Panc1 (cell line): ENCODE measurements at regions not wholly inside any gene's neighbourhood (a gene's known extent, or its start where the extent isn't known, plus 50 kb on each side); places are given as distances from the start of the nearest gene placed in this dataset.

Experiments used
- ATAC-seq: fragments of 200-7000 bp; cut with Tn5 transposase; 2 replicates; pipeline ENCODE4 v1.9.1; 2020; ENCODE audit warnings: mild to moderate bottlenecking, moderate library complexity
- BruUV-seq: library from RNA; stranded (reverse); fragments of 400-500 nt; replicated peaks from 2 replicates; lab custom pipeline; 2021; lab: Mats Ljungman, UMichigan
- CTCF ChIA-PET: fragments of 300-600 bp; sonication (Branson Sonifier 250); formaldehyde crosslinking; loops from one replicate; lab custom pipeline; 2022; ENCODE audit warnings: antibody characterized with exemption; lab: Charles Lee
- POLR2A ChIA-PET: fragments of 300-600 bp; sonication (Branson Sonifier 250); formaldehyde crosslinking; loops from one replicate; lab custom pipeline; 2022; ENCODE audit warnings: antibody characterized with exemption; lab: Charles Lee
- DNase-seq: peaks from one replicate; pipeline ENCODE4 v3.0.0-alpha.2; 2010; ENCODE audit warnings: low read depth, low spot score
- H3K27ac ChIP-seq: 2 replicates; pipeline ENCODE4 v1.5.1; 2011; ENCODE audit warnings: mild to moderate bottlenecking, low read length, inconsistent platforms
- H3K27me3 ChIP-seq: fragments of 200-500 bp; sonication (Bioruptor generic); 2 replicates; pipeline ENCODE4 v1.6.0; 2014; ENCODE audit warnings: low read length, inconsistent platforms; ENCODE audit not compliant: control insufficient read depth, insufficient read depth
- H3K36me3 ChIP-seq: fragments of 200-500 bp; sonication (Bioruptor generic); 2 replicates; pipeline ENCODE4 v1.5.1; 2014; ENCODE audit warnings: inconsistent platforms, mild to moderate bottlenecking, low read length, moderate library complexity; ENCODE audit not compliant: control insufficient read depth, insufficient read depth
- H3K4me1 ChIP-seq: 2 replicates; pipeline ENCODE4 v1.5.1; 2011; ENCODE audit warnings: inconsistent platforms, mild to moderate bottlenecking, low read length, moderate library complexity; ENCODE audit not compliant: control insufficient read depth, insufficient read depth
- H3K4me3 ChIP-seq, 2 experiments: 2 replicates each; pipeline ENCODE4 v1.5.1; 2011 to 2012; ENCODE audit warnings: low read depth in 2 of 2, low read length in 2 of 2, mild to moderate bottlenecking in 2 of 2, inconsistent platforms in 1 of 2, moderate library complexity in 1 of 2
- H3K9me3 ChIP-seq: fragments of 200-500 bp; sonication (Bioruptor generic); 2 replicates; pipeline ENCODE4 v1.5.1; 2014; ENCODE audit warnings: low read depth, mild to moderate bottlenecking, inconsistent platforms, low read length, moderate library complexity; ENCODE audit not compliant: control insufficient read depth, insufficient read depth
- POLR2AphosphoS5 ChIP-seq: IDR thresholded peaks from 2 replicates; pipeline ENCODE4 v1.6.1; 2012; ENCODE audit warnings: mild to moderate bottlenecking, low read depth, low read length, moderate library complexity
- SIN3A ChIP-seq: IDR thresholded peaks from 2 replicates; pipeline ENCODE4 v1.6.1; 2012; ENCODE audit warnings: low read depth, mild to moderate bottlenecking, low read length, moderate library complexity, borderline replicate concordance; ENCODE audit not compliant: insufficient read depth
- TCF7L2 ChIP-seq: IDR thresholded peaks from 2 replicates; pipeline ENCODE4 v1.6.1; 2011; ENCODE audit warnings: mild to moderate bottlenecking, low read depth, low read length, inconsistent platforms
- in situ Hi-C: cut with HindIII; loops from 2 replicates; pipeline ENCODE4 v1.10.0; 2016; ENCODE audit warnings: low sequenced_read_pairs, low pct_unique_long_range_greater_than_20kb
- intact Hi-C: fragments of 100-400 bp; cut with micrococcal nuclease; formaldehyde crosslinking; loops from one replicate; pipeline ENCODE4 v1.10.0; 2022; ENCODE audit not compliant: unreplicated experiment
- TF ChIP-seq, protein P1 (sequence below): fragments of 450-650 bp; IDR thresholded peaks from 2 replicates; pipeline ENCODE4 v1.5.1; 2017; ENCODE audit warnings: mild to moderate bottlenecking
- TF ChIP-seq, protein P2 (sequence below), 2 experiments: IDR thresholded peaks; 2 replicates each; pipeline ENCODE4 v1.6.1; 2011 to 2012; ENCODE audit warnings: low read depth in 2 of 2, control low read depth in 1 of 2, low read length in 1 of 2, mild to moderate bottlenecking in 1 of 2, moderate library complexity in 1 of 2; ENCODE audit not compliant: insufficient read depth in 1 of 2

DNA sequence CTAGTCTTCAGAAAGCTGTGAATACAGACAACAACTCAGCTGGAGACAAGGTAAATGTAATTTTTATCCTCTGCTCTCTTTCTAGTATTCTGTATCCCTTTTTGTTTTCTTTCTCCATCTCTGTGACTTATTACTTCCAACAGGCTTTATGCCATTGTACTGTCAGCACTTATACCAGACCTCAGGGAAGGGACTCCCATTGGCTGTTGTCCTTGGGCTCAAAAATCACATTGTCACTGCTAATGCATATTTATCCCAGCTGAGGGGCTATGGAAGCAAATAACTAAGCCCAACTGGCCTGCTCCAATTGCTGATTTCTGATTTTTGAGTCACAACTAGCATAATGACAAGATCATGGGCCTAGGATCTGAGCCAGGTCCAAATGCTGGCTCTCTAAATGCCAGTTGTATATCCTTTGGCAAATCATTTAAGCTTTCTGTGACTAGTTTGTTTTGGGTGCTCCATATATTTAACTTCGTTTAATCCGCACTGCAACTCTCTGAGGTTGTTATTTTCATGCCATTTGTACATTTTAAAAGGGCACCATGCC is 395.1 kb upstream of the GNPDA2 start:
- no peaks in the 10 kb centered on the region for H3K9me3 ChIP-seq
- CTCF ChIA-PET = no interaction called here
- in situ Hi-C loops (no loop called here), intact Hi-C loops (no loop called here)
- DNase-seq = no peak
- no peak overlapping the region for H3K27ac ChIP-seq
- TF ChIP-seq TCF7L2 = no peak
- no peak for TF ChIP-seq POLR2AphosphoS5
- TF ChIP-seq, protein P1, sequence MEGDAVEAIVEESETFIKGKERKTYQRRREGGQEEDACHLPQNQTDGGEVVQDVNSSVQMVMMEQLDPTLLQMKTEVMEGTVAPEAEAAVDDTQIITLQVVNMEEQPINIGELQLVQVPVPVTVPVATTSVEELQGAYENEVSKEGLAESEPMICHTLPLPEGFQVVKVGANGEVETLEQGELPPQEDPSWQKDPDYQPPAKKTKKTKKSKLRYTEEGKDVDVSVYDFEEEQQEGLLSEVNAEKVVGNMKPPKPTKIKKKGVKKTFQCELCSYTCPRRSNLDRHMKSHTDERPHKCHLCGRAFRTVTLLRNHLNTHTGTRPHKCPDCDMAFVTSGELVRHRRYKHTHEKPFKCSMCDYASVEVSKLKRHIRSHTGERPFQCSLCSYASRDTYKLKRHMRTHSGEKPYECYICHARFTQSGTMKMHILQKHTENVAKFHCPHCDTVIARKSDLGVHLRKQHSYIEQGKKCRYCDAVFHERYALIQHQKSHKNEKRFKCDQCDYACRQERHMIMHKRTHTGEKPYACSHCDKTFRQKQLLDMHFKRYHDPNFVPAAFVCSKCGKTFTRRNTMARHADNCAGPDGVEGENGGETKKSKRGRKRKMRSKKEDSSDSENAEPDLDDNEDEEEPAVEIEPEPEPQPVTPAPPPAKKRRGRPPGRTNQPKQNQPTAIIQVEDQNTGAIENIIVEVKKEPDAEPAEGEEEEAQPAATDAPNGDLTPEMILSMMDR = no peak
- TF ChIP-seq, protein P2, sequence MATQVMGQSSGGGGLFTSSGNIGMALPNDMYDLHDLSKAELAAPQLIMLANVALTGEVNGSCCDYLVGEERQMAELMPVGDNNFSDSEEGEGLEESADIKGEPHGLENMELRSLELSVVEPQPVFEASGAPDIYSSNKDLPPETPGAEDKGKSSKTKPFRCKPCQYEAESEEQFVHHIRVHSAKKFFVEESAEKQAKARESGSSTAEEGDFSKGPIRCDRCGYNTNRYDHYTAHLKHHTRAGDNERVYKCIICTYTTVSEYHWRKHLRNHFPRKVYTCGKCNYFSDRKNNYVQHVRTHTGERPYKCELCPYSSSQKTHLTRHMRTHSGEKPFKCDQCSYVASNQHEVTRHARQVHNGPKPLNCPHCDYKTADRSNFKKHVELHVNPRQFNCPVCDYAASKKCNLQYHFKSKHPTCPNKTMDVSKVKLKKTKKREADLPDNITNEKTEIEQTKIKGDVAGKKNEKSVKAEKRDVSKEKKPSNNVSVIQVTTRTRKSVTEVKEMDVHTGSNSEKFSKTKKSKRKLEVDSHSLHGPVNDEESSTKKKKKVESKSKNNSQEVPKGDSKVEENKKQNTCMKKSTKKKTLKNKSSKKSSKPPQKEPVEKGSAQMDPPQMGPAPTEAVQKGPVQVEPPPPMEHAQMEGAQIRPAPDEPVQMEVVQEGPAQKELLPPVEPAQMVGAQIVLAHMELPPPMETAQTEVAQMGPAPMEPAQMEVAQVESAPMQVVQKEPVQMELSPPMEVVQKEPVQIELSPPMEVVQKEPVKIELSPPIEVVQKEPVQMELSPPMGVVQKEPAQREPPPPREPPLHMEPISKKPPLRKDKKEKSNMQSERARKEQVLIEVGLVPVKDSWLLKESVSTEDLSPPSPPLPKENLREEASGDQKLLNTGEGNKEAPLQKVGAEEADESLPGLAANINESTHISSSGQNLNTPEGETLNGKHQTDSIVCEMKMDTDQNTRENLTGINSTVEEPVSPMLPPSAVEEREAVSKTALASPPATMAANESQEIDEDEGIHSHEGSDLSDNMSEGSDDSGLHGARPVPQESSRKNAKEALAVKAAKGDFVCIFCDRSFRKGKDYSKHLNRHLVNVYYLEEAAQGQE (IDR thresholded peaks at IDR 0.05; ENCODE audit: insufficient read depth in 1 of 2, low read depth in 2 of 2, low read length in 1 of 2) = no peak
- TF ChIP-seq SIN3A = no peak
- no TSS peak for BruUV-seq
- no peaks in the 10 kb centered on the region for H3K27me3 ChIP-seq
- ATAC-seq = no peak
- no peak overlapping the region for H3K4me3 ChIP-seq
- POLR2A ChIA-PET = no interaction called here
- no peaks in the 10 kb centered on the region for H3K4me1 ChIP-seq
- H3K36me3 ChIP-seq = no peaks in the 10 kb centered on the region

DNA sequence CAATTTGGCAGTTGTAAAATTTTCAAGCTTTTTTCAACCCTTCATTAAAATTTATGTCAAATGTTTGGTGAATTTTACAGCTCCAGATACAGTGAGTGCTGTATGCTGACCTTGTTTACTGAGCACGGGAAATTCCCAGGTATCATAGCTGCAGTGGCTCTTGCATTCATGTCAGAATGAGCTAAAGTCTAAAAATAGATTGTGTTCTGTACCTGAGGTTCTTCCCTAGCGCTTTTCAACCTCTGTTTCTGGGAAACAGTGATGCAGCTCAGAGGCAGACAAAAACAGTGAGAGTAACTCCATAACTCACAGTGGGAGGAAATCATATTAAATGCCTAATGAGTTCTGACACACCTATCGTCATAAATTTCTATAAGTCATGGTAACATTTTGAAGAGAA is 393.8 kb upstream of the GNPDA2 start:
- intact Hi-C loops (no loop called here), in situ Hi-C loops (no loop called here)
- Histone ChIP-seq H3K9me3 (no peaks in the 10 kb centered on the region), H3K4me3 (no peak overlapping the region), H3K27ac (no peak overlapping the region), H3K27me3 (no peaks in the 10 kb centered on the region), H3K36me3 (no peaks in the 10 kb centered on the region), H3K4me1 (no peaks in the 10 kb centered on the region)
- ChIA-PET CTCF (no interaction called here), POLR2A (no interaction called here)
- no peak for ATAC-seq
- no TSS peak for BruUV-seq
- DNase-seq = no peak
- no peak for TF ChIP-seq SIN3A
- TF ChIP-seq TCF7L2 = no peak
- TF ChIP-seq POLR2AphosphoS5 = no peak
- TF ChIP-seq, protein P1 = no peak
- TF ChIP-seq, protein P2 (IDR thresholded peaks at IDR 0.05; ENCODE audit: insufficient read depth in 1 of 2, low read depth in 2 of 2, low read length in 1 of 2) = no peak
